ENCODE measurements at regions not wholly inside any gene's neighbourhood (a gene's known extent, or its start where the extent isn't known, plus 50 kb on each side); places are given as distances from the start of the nearest gene placed in this dataset.

DNA sequence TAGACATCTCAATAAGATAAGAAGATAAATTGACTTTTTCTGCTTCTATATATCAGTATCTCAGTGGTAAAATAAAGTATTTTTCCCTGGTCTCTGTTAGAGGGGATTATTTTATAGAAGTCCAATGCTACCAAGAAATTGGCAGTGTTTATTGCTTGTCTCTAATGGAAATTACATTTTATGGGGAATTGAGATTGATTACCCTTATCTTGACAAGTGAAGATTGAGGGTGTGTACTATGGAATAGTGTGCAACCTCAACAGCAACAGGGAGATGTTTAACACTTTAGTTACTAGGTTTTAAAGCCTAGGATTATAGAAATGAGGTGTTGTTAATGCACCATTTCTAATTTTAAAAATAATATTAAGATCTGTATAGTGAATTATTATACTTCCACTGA is 154.8 kb upstream of the ROBO1 start:
- TF ChIP-seq, protein P1, sequence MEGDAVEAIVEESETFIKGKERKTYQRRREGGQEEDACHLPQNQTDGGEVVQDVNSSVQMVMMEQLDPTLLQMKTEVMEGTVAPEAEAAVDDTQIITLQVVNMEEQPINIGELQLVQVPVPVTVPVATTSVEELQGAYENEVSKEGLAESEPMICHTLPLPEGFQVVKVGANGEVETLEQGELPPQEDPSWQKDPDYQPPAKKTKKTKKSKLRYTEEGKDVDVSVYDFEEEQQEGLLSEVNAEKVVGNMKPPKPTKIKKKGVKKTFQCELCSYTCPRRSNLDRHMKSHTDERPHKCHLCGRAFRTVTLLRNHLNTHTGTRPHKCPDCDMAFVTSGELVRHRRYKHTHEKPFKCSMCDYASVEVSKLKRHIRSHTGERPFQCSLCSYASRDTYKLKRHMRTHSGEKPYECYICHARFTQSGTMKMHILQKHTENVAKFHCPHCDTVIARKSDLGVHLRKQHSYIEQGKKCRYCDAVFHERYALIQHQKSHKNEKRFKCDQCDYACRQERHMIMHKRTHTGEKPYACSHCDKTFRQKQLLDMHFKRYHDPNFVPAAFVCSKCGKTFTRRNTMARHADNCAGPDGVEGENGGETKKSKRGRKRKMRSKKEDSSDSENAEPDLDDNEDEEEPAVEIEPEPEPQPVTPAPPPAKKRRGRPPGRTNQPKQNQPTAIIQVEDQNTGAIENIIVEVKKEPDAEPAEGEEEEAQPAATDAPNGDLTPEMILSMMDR (IDR thresholded peaks at IDR 0.05): no peak
- TF ChIP-seq ZFX (IDR thresholded peaks at IDR 0.05; ENCODE audit: borderline replicate concordance): no peak

Data from 22Rv1 (cell line).